Hematopoietic multipotent progenitor cell treated with erythropoietin and hydrocortisone succinate and interleukin-3 and kit ligand, for 4 days (in vitro differentiated cells): ENCODE measurements at regions not wholly inside any gene's neighbourhood (a gene's known extent, or its start where the extent isn't known, plus 50 kb on each side); places are given as distances from the start of the nearest gene placed in this dataset.

Source experiments
- DNase-seq: peaks from one replicate; pipeline ENCODE4 v3.0.0-alpha.2; 2015

GRCh38 chr3:15952543-15953175 is 154.9 kb upstream of the ANKRD28 start:
- DNase-seq: no peak

- peak; percentile 50 for DNase-seq
Observed at GRCh38 chr3:15953841-15954240, 156.1 kb upstream of the ANKRD28 start.

- no peak for DNase-seq
Observed at GRCh38 chr3:15955968-15956367, 158.2 kb upstream of the ANKRD28 start.

- DNase-seq: no peak
Observed at GRCh38 chr3:15958692-15959433, 161.1 kb upstream of the ANKRD28 start.

- DNase-seq: no peak
Observed at GRCh38 chr3:15959434-15959811, 161.6 kb upstream of the ANKRD28 start.

GRCh38 chr3:15964605-15965442 is 167.0 kb upstream of the ANKRD28 start:
- DNase-seq: peak; percentile 54

GRCh38 chr3:15967577-15967976 is 169.8 kb upstream of the ANKRD28 start:
- DNase-seq: no peak

GRCh38 chr3:15969874-15970640 is 172.3 kb upstream of the ANKRD28 start:
- DNase-seq: no peak

- DNase-seq: no peak
Observed at GRCh38 chr3:15973414-15973813, 175.6 kb upstream of the ANKRD28 start.

- peak; percentile 8 for DNase-seq
Observed at GRCh38 chr3:15973940-15974339, 176.2 kb upstream of the ANKRD28 start.

- DNase-seq: peak; percentile 51
Observed at GRCh38 chr3:15974647-15975046, 176.9 kb upstream of the ANKRD28 start.

- DNase-seq: no peak
Observed at GRCh38 chr3:15976524-15976923, 178.7 kb upstream of the ANKRD28 start.

- no peak for DNase-seq
Observed at GRCh38 chr3:15977090-15977489, 179.3 kb upstream of the ANKRD28 start.

- DNase-seq: no peak
Observed at GRCh38 chr3:15977598-15978232, 179.9 kb upstream of the ANKRD28 start.

- no peak for DNase-seq
Observed at GRCh38 chr3:15978801-15979200, 181.0 kb upstream of the ANKRD28 start.

- DNase-seq: peak; percentile 19
Observed at GRCh38 chr3:15979495-15979894, 181.7 kb upstream of the ANKRD28 start.

- no peak for DNase-seq
Observed at GRCh38 chr3:15979900-15980299, 182.1 kb upstream of the ANKRD28 start.

GRCh38 chr3:15982243-15982642 is 184.5 kb upstream of the ANKRD28 start:
- no peak for DNase-seq

- DNase-seq: no peak
Observed at GRCh38 chr3:15982667-15983196, 185.0 kb upstream of the ANKRD28 start.

GRCh38 chr3:15983232-15983631 is 185.5 kb upstream of the ANKRD28 start:
- no peak for DNase-seq

- DNase-seq: no peak
Observed at GRCh38 chr3:15983693-15984092, 185.9 kb upstream of the ANKRD28 start.

- DNase-seq: peak; percentile 14
Observed at GRCh38 chr3:15989419-15989818, 185.1 kb upstream of the GALNT15 start.
